ENCODE measurements at regions not wholly inside any gene's neighbourhood (a gene's known extent, or its start where the extent isn't known, plus 50 kb on each side); places are given as distances from the start of the nearest gene placed in this dataset.
"Not testable (repeated sequence)": the region's sequence is repeated elsewhere in the genome, so short reads cannot be mapped to it uniquely, and the experiment has no call there.

DNA sequence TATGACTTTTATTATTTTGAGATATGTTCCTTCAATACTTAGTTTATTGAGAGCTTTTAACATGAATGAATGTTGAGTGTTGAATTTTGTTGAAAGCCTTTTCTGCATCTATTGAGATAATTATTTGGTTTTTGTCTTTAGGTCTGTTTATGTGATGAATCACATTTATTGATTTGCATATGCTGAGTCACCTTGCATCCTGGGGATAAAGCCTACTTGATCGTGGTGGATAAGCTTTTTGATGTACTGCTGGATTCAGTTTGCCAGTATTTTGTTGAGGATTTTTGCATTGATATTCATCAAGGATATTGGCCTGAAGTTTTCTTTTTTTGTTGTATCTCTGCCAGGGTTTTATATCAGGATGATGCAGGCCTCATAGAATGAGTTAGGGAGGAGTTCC, 106.5 kb upstream of the DAZL start:
- DNase-seq: not testable (repeated sequence)

- no peak for DNase-seq
These were observed 110.1 kb upstream of the DAZL start for GRCh38 chr3:16715281-16715680.

GRCh38 chr3:16719426-16719825, 114.2 kb upstream of the DAZL start:
- no peak for DNase-seq

DNA sequence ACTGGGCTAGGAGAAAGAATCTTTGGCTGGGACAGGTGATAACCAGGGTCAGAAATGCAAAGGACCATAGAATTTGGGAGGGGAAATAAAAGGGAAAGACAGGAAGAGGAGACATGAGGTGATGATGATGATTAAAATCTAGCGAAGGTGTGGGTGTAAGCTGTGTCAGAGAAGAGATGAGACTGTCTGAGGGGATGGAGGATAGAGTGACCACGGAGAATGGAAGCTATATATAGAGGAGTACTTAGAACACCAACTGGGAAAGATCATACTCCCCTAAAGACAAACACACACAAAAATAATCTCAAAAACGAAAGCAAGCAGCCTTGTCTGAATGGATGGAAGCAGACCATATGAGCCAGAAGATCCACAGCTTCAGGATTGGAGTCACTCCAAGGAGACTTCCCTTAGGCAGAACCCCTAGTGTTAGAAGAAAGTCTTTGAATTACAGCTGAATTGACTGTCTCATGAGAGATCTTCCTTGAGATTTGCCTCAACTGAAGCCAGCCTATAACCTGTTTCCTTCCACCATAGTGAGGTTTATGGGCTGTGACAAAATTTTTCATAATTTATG, 115.2 kb upstream of the DAZL start:
- DNase-seq: no peak

DNA sequence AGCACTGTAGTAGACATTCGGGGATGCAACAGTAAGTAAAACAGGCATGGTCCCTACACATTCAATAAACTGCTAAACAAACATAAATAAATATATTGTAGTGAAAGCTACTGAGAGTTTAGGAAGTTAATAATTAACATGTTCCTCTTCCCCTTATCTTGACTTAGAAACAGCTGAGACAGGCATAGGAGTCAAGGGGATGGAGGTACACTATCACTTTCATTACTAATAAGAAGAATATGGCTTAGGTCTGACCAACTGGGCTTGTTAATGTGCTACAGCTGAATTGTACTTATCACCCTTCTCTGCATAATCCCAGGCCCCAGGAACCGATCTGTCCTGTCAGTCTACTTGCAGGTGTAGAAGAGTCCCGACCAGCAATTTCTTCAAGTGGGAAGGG, 116.3 kb upstream of the DAZL start:
- no peak for DNase-seq

DNA sequence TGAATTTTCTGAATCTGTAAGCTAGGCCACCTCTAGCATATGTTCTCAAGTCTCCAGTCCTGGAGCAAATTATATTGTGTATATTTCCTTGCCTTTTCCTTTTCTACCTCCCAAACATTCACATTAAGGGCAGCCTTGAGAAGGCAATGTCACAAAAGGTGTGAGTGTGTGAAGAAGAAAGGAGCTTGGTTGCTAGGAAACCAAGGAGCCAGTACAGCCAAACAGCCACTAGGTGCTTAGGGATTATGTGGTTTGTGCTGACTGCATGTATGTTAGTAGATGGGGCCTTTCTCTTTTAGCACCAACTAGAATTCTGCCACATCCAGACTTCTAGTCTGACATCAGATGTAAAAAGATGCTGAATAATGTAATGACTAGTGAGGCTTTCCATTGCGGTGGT, 118.8 kb upstream of the DAZL start:
- peak in 1 of 2 donors; percentile 7 for DNase-seq

- DNase-seq: no peak
These were observed 119.3 kb upstream of the DAZL start for GRCh38 chr3:16724487-16724886.

DNA sequence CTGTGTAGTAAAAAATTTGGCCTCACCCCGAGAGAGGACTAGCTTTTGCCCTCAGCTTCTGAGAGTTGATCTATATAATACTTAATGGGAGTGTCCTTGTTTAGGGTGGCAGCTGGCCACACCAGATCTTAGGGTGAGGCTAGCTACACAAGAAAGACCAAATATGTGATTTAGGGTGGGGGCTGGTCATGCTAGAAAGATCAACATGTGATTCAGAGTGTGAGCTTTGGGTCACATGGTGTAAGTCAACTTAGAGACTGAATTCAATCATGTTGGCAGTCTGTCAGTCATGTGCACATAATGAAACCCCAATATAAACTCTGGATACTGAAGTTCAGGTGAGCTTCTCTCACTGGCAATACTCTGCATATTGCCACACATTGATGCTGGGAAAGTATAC, 120.7 kb upstream of the DAZL start:
- no peak for DNase-seq

DNA sequence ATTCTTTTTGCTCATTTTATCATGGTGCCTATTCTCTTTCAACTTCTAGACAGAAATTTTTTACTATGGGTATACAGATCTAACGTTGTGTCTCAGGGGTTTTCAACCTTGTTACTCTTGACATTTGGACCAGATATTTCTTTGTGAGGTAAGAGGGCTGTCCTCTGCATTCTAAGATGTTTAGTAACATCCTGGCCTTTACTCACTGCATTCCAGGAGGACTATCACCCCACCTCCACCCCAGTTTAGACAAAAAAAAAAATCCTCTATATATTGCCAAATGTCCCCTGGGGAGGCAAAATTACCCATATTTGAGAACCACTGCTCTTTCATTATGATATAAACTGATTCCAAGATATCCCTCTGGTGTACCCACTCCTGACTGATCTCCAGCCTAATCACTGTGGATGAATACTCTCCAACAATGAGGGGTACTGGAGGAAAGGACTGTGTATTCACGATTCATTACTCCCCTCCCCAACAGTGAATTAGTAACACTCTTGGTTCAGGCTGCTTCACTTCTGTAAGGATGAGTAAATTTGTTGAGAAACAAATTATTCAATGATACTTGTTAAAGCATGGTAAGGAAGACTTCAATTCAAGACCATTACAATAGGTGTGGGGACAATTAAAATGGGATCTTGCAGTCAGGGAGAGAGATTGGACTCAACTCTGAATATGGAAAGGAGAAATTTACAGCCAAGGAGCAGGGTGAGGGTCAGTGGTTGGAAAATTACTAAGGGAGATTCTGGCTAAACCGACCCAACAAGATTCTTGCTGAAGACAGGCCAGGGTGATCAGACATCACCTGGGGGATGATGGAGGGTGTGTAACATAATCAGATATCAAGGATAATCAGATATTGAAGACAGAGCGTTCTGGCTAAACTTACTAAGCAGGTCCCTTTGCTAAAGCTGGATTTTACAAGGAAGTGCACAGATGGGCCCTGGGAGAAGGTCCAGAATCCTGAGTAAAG, 123.8 kb upstream of the DAZL start:
- no peak for DNase-seq

DNA sequence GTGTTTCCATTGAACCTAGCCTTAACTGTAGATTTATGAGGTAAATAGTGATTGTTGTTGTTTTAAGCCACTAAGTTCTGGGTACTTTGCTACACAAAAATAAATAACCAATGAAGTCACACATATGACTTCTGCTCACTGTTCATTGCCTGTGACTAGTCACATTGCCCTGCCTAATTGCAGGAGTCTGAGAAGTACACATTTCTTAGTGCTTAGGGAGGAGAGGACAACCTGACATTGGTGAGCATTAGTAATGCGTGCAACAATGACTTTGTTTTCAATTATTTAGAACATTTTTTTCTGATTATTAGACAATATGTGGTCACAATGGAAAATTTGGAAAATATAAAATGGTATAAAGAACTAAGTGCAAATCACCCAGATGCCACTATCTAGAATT, 133.2 kb upstream of the DAZL start:
- no peak for DNase-seq

DNA sequence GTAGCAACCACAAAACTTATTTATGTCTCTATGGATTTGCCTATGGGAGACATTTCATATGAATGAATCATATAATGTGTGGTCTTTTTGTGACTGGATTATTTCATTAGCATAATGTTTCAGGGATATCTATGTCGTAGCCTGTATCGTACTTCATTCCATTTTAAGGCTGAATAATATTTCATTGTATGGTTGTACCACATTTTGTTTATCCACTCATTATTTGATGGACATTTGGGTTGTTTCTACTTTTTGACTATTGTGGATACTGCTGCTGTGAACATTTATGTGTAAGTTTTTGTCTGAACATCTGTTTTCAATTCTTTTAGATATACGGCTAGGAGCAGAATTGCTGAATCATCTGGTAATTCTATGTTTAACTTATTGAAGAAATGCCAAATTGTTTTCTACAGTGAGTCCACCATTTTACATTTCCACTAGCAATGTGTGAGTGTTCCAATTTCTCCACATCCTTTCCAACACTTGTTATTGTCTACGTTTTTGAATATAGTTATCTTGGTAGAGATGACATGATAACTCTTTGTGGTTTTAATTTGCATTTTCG, 134.4 kb upstream of the DAZL start:
- no peak for DNase-seq

- DNase-seq: no peak
These were observed 135.3 kb upstream of the DAZL start for GRCh38 chr3:16740515-16740914.

DNA sequence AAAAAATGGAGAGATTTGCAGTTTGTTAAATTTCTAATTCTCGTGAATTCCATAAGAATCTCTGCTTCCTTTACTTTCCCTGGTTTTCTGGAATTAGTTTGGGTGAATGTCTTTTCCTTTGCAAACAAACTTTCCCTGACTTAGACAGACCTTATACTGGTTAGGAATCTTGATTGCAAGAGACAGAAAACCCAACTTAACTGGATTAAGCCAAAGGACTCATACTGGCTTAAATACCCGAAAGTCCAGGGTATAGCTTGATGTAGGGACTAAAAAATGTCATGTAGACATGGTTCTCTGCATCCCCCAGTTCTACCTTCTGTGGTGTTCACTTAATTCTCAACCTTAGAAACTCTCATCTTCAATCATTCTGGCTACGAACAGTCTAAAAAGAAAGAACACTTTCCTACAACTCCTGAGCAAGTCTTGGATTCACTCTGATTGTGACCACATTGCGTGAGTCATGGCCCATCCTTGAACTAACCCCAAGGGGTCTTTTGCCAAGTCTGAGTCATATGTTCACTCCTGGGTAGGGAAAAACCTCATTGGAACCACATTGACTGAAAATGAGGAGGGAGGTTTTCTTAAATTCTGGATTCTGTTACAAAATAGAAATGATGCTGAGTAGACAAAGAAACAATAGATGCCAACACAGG, 136.0 kb upstream of the DAZL start:
- DNase-seq: no peak

- no peak for DNase-seq
These were observed 136.7 kb upstream of the DAZL start for GRCh38 chr3:16741890-16742289.

DNA sequence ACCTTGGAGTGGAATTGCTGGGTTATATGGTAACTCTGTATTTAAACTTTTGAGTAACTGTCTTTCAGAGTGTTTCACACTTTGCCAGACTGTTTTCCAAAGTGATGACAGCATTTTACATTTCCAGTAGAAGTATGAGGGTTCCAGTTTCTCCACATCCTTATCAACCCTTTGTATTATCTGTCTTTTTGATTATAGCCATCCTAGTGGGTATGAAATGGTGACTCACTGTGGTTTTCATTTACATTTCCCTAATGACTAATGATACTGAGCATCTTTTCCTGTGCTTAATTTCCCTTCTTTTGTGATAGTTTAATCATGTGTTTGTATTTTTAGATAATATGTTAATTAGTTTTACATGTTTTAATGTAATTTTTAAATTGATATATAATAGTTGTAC, 138.1 kb upstream of the DAZL start:
- no peak for DNase-seq

GRCh38 chr3:16759227-16759903, 125.4 kb upstream of the PLCL2 start:
- DNase-seq: no peak

DNA sequence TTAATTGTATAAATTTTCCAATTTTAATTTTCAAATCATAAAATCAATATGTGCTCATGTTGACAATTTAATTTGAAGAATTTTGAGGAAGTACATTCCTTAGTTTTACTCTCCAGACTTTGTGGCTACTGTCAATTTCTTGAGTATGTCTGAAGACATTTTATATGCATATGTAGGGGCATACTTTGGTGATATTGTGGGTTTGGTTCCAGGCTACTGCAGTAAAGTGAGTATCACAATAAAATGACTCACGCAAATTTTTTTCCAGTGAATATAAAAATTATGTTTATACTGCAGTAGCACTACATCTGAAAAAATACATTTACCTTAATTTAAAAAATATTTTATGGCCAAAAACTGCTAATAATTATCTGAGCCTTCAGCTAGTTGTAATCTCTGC, 123.2 kb upstream of the PLCL2 start:
- no peak for DNase-seq

DNA sequence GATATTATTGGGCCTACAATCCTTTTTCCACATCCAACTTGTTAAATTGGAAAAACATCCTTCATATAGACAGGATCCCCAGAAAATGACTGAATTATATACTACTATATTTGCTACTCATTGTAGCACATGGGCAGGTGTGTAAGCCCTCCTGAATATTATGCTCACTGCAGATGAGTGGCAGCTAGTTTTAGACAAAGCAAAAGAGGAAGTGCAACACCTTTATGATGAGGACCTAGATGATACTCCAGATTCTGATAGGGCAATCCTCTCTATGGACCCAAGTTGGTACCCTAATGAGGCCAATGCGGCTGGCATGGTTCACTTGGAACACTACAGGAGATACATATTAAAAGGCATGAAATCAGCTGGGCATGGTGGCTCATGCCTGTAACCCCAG, 119.1 kb upstream of the PLCL2 start:
- no peak for DNase-seq

- no peak for DNase-seq
These were observed 117.7 kb upstream of the PLCL2 start for GRCh38 chr3:16767006-16767405.

GRCh38 chr3:16768014-16768413, 116.7 kb upstream of the PLCL2 start:
- DNase-seq: no peak

DNA sequence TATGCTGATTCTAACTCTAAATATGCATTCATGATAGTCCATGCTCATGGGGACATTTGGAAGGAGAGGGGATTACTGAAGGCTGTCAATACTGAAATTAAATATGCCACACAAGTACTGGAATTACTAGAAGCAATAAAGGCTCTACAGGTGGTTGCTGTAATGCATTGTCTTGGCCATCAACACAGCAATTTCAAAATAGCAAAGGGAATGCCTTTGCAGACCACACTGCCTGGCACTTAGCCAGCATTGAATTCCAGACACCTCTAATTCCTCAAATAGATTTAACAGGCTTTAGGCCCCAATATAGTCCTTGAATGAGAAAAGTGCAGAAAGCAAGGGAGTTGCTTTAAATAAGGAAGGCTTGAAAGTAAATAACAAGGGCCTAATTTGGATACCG, 115.8 kb upstream of the PLCL2 start:
- no peak for DNase-seq

DNA sequence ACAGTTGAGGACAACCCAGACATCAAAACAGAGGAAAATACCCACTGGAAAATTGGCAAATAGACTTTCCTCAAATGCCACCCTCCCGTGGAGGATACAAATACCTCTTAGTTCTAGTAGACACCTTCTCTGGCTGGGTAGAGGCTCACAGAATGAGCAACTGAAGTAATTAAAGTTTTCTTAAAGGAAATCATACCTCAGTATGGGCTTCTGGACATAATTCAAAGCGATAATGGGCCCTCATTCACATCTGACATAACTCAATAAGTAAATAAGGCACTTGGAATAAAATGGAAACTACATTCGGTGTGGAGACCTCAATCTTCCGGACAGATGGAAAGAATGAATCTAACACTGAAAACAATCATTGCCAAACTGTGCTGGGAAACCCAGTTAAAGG, 115.2 kb upstream of the PLCL2 start:
- DNase-seq: no peak

DNA sequence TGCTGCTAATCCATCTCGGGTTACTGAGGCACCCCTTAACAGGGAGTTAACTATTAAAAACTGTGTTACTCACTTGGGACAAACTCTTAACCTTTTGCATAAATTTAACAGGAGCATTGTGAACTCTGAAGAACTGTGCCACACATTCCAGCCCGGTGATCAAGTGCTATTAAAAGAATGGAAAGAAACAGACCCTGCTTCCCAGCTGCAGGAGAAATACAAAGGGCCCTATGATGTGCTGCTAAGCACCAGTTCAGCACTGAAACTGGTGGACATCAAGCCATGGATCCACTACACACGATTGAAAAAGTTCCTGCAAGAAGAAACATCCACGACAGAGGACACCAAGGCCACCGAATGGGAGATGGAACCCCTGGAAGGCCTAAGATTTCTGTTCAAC, 114.7 kb upstream of the PLCL2 start:
- no peak for DNase-seq

Measured in CD4-positive, alpha-beta T cell treated with Interleukin-4 for 1 hour (primary cell).